Hepatocyte (in vitro differentiated cells): ENCODE measurements at regions not wholly inside any gene's neighbourhood (a gene's known extent, or its start where the extent isn't known, plus 50 kb on each side); places are given as distances from the start of the nearest gene placed in this dataset.
A peak's percentile ranks its signal among the peaks of the same experiment; 100 is the strongest.
"Not testable (repeated sequence)": the region's sequence is repeated elsewhere in the genome, so short reads cannot be mapped to it uniquely, and the experiment has no call there.

Experiments
- DNase-seq: peaks from one replicate; pipeline ENCODE4 v3.0.0-alpha.2; 2016; ENCODE audit warnings: low spot score
- H2AFZ ChIP-seq: fragments of 200-600 bp; sonication (generic); 2 replicates; pipeline ENCODE4 v1.6.0; 2016; ENCODE audit warnings: antibody characterized with exemption, mild to moderate bottlenecking
- H3K27ac ChIP-seq: fragments of 200-600 bp; sonication (generic); 2 replicates; pipeline ENCODE4 v1.5.1; 2016; ENCODE audit warnings: mild to moderate bottlenecking
- H3K27me3 ChIP-seq: fragments of 200-600 bp; sonication (generic); 2 replicates; pipeline ENCODE4 v1.6.1; 2016
- H3K36me3 ChIP-seq: fragments of 200-600 bp; sonication (generic); replicated peaks from 2 replicates; pipeline ENCODE4 v1.5.1; 2016; ENCODE audit warnings: low read depth; ENCODE audit not compliant: insufficient read depth
- H3K4me1 ChIP-seq: fragments of 200-600 bp; sonication (generic); 2 replicates; pipeline ENCODE4 v1.5.1; 2016; ENCODE audit warnings: mild to moderate bottlenecking, moderate library complexity; ENCODE audit not compliant: insufficient read depth
- H3K4me2 ChIP-seq: fragments of 200-600 bp; sonication (generic); 2 replicates; pipeline ENCODE4 v1.6.0; 2016
- H3K4me3 ChIP-seq: fragments of 200-600 bp; sonication (generic); 2 replicates; pipeline ENCODE4 v1.5.1; 2016; ENCODE audit warnings: mild to moderate bottlenecking
- H3K79me2 ChIP-seq: fragments of 200-600 bp; sonication (generic); 2 replicates; pipeline ENCODE4 v1.6.0; 2017; ENCODE audit warnings: mild to moderate bottlenecking
- H3K9me2 ChIP-seq: fragments of 200-600 bp; sonication (generic); replicated peaks from 2 replicates; pipeline ENCODE4 v1.6.0; 2017; ENCODE audit warnings: mild to moderate bottlenecking; ENCODE audit not compliant: insufficient read depth
- H3K9me3 ChIP-seq: fragments of 200-600 bp; sonication (generic); 2 replicates; pipeline ENCODE4 v1.5.1; 2016; ENCODE audit warnings: low read depth, mild to moderate bottlenecking
- H4K20me1 ChIP-seq: fragments of 200-600 bp; sonication (generic); 2 replicates; pipeline ENCODE4 v1.6.0; 2016; ENCODE audit warnings: mild to moderate bottlenecking; ENCODE audit not compliant: insufficient read depth, poor library complexity, severe bottlenecking
- whole genome bisulfite sequencing: methylation state at CpG from one replicate; pipeline ENCODE4 v1.1.6; 2016; ENCODE audit warnings: low lambda C conversion rate; ENCODE audit errors: missing lambda C conversion rate; 5-methylcytosine and 5-hydroxymethylcytosine counted together
- TF ChIP-seq, protein P1 (sequence below): fragments of 200-600 bp; sonication (generic); IDR thresholded peaks from 2 replicates; pipeline ENCODE4 v1.5.1; 2016; ENCODE audit warnings: antibody characterized with exemption, mild to moderate bottlenecking; ENCODE audit not compliant: poor library complexity

DNA sequence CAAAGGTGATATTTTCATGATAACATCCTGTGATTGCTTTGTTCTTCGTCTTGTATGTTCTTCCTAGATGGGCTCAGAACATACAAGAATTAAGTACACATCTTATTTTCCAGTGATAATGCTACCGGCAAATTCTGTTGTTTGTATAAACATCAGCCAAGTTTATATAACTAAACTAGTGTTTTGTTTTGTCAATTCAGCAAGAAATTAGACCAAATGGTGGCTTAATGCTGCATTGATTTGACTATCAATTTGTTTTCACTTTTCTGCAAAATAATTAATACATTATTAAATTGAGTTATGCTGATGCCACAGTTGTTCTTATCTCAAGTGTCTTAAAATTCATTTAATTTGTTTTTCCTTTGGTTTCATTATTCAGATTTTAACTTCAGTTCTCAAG is 177.7 kb downstream of the OR4F29 start:
- not testable (repeated sequence) for DNase-seq, H3K79me2 ChIP-seq, H3K36me3 ChIP-seq, H3K9me3 ChIP-seq, H4K20me1 ChIP-seq, H3K4me1 ChIP-seq, H2AFZ ChIP-seq, H3K27ac ChIP-seq, H3K4me2 ChIP-seq, H3K9me2 ChIP-seq, H3K27me3 ChIP-seq, H3K4me3 ChIP-seq
- 73% methylated on average over 2 of the region's 2 CpGs for WGBS

DNA sequence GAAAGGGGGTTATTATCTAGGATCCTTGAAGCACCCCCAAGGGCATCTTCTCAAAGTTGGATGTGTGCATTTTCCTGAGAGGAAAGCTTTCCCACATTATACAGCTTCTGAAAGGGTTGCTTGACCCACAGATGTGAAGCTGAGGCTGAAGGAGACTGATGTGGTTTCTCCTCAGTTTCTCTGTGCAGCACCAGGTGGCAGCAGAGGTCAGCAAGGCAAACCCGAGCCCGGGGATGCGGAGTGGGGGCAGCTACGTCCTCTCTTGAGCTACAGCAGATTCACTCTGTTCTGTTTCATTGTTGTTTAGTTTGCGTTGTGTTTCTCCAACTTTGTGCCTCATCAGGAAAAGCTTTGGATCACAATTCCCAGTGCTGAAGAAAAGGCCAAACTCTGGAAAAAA is 183.7 kb downstream of the OR4F29 start:
- not testable (repeated sequence) for H3K27ac ChIP-seq, H4K20me1 ChIP-seq, H3K9me2 ChIP-seq, H3K36me3 ChIP-seq, H3K27me3 ChIP-seq, H3K4me2 ChIP-seq, H3K4me1 ChIP-seq, H3K9me3 ChIP-seq, H2AFZ ChIP-seq, H3K4me3 ChIP-seq, H3K79me2 ChIP-seq
- DNase-seq, result peak; percentile 63
- WGBS, result 33% methylated on average over 5 of the region's 5 CpGs
- TF ChIP-seq, protein P1, sequence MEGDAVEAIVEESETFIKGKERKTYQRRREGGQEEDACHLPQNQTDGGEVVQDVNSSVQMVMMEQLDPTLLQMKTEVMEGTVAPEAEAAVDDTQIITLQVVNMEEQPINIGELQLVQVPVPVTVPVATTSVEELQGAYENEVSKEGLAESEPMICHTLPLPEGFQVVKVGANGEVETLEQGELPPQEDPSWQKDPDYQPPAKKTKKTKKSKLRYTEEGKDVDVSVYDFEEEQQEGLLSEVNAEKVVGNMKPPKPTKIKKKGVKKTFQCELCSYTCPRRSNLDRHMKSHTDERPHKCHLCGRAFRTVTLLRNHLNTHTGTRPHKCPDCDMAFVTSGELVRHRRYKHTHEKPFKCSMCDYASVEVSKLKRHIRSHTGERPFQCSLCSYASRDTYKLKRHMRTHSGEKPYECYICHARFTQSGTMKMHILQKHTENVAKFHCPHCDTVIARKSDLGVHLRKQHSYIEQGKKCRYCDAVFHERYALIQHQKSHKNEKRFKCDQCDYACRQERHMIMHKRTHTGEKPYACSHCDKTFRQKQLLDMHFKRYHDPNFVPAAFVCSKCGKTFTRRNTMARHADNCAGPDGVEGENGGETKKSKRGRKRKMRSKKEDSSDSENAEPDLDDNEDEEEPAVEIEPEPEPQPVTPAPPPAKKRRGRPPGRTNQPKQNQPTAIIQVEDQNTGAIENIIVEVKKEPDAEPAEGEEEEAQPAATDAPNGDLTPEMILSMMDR, result peak; percentile 67
